ENCODE measurements at regions not wholly inside any gene's neighbourhood (a gene's known extent, or its start where the extent isn't known, plus 50 kb on each side); places are given as distances from the start of the nearest gene placed in this dataset.

- Histone ChIP-seq H3K4me1 (no peaks in the 10 kb centered on the region), H3K9me3 (no peaks in the 10 kb centered on the region), H3K4me3 (no peak overlapping the region), H3K27ac (no peak overlapping the region), H3K27me3 (no peaks in the 10 kb centered on the region), H3K36me3 (no peaks in the 10 kb centered on the region)
- TF ChIP-seq EP300 (IDR thresholded peaks at IDR 0.05) (no peak), POLR2A (IDR thresholded peaks at IDR 0.05) (no peak), CTCF (IDR thresholded peaks at IDR 0.05) (no peak)
- 90% methylated on average over 5 of the region's 5 CpGs for WGBS, 2 donors
- no peak for DNase-seq (ENCODE audit: low spot score in 2 of 2)
Measured at GRCh38 chr13:33766329-33767123, 51.4 kb upstream of the RFC3 start.

- WGBS, 2 donors, result 95 to 98% methylated on average over 2 of the region's 2 CpGs
Measured at GRCh38 chr13:33767140-33767539, 50.8 kb upstream of the RFC3 start.

More at GRCh38 chr13:33767140-33767539, 50.8 kb upstream of the RFC3 start:
- Histone ChIP-seq H3K4me3 (no peak overlapping the region), H3K36me3 (no peaks in the 10 kb centered on the region), H3K27ac (no peak overlapping the region), H3K9me3 (no peaks in the 10 kb centered on the region), H3K27me3 (no peaks in the 10 kb centered on the region), H3K4me1 (no peaks in the 10 kb centered on the region)
- DNase-seq (ENCODE audit: low spot score in 2 of 2), result no peak
- TF ChIP-seq CTCF (IDR thresholded peaks at IDR 0.05), result no peak
- no peak for TF ChIP-seq POLR2A (IDR thresholded peaks at IDR 0.05)
- TF ChIP-seq EP300 (IDR thresholded peaks at IDR 0.05), result no peak
